Central memory CD8-positive, alpha-beta T cell (primary cell): ENCODE measurements at regions not wholly inside any gene's neighbourhood (a gene's known extent, or its start where the extent isn't known, plus 50 kb on each side); places are given as distances from the start of the nearest gene placed in this dataset.

ENCODE experiments used
- ATAC-seq: fragments of 150-1000 bp; cut with Tn5 transposase; replicated peaks from 2 replicates; pipeline ENCODE4 v1.10.0; 2022; ENCODE audit warnings: mild to moderate bottlenecking, moderate FRiP score, moderate number of reproducible peaks; ENCODE audit not compliant: poor library complexity, severe bottlenecking; ENCODE audit errors: extremely low read depth
- DNase-seq, 2 donors: peaks; one replicate each; pipeline ENCODE4 v3.0.0; 2021; ENCODE audit warnings: low spot score in 2 of 2
- H3K27ac Mint-ChIP-seq: one replicate; pipeline ENCODE4 v1.8.0; 2022; ENCODE audit warnings: low read depth, mild to moderate bottlenecking, moderate library complexity, mixed read lengths
- H3K27me3 Mint-ChIP-seq: one replicate; pipeline ENCODE4 v1.8.0; 2022; ENCODE audit warnings: mixed read lengths
- H3K36me3 Mint-ChIP-seq: one replicate; pipeline ENCODE4 v1.8.0; 2022; ENCODE audit warnings: mild to moderate bottlenecking, moderate library complexity, mixed read lengths; ENCODE audit not compliant: insufficient read depth
- H3K4me1 Mint-ChIP-seq: one replicate; pipeline ENCODE4 v1.8.0; 2022; ENCODE audit warnings: mixed read lengths
- H3K4me3 Mint-ChIP-seq: one replicate; pipeline ENCODE4 v1.8.0; 2022; ENCODE audit warnings: mild to moderate bottlenecking, moderate library complexity, mixed read lengths
- H3K9me3 Mint-ChIP-seq: one replicate; pipeline ENCODE4 v1.8.0; 2022; ENCODE audit warnings: mixed read lengths

GRCh38 chr18:23401400-23402347, 51.4 kb upstream of the RIOK3 start:
- H3K9me3 Mint-ChIP-seq: no peaks in the 10 kb centered on the region
- peaks cover 1% of the 10 kb centered on the region for H3K36me3 Mint-ChIP-seq
- DNase-seq (no peak), ATAC-seq (no peak)
- H3K4me1 Mint-ChIP-seq: peaks cover 23% of the 10 kb centered on the region
- H3K27me3 Mint-ChIP-seq: no peaks in the 10 kb centered on the region
- no peak overlapping the region for H3K27ac Mint-ChIP-seq
- H3K4me3 Mint-ChIP-seq: no peak overlapping the region
